PC-3 (cell line): ENCODE measurements at regions not wholly inside any gene's neighbourhood (a gene's known extent, or its start where the extent isn't known, plus 50 kb on each side); places are given as distances from the start of the nearest gene placed in this dataset.
"Not testable (repeated sequence)": the region's sequence is repeated elsewhere in the genome, so short reads cannot be mapped to it uniquely, and the experiment has no call there.

Experiments
- ATAC-seq: fragments of 200-7000 bp; cut with Tn5 transposase; 2 replicates; pipeline ENCODE4 v1.9.1; 2020; ENCODE audit warnings: mild to moderate bottlenecking, moderate library complexity
- BruUV-seq: library from RNA; stranded (reverse); fragments of 400-500 nt; replicated peaks from 2 replicates; lab custom pipeline; 2021; lab: Mats Ljungman, UMichigan
- CTCF ChIA-PET: fragments of 300-600 bp; sonication (Branson Sonifier 250); formaldehyde crosslinking; loops from one replicate; lab custom pipeline; 2022; ENCODE audit warnings: antibody characterized with exemption; lab: Charles Lee
- POLR2A ChIA-PET: fragments of 300-600 bp; sonication (Branson Sonifier 250); formaldehyde crosslinking; loops from one replicate; lab custom pipeline; 2022; ENCODE audit warnings: antibody characterized with exemption; ENCODE audit not compliant: unreplicated experiment; lab: Charles Lee
- DNase-seq: peaks from one replicate; pipeline ENCODE4 v3.0.0-alpha.2; 2015
- H2AFZ ChIP-seq: fragments of 300-600 bp; sonication (generic); 2 replicates; pipeline ENCODE4 v1.6.0; 2016; ENCODE audit warnings: antibody characterized with exemption, low read length
- H3F3A ChIP-seq: fragments of 300-600 bp; sonication (generic); one replicate; pipeline ENCODE4 v1.6.0; 2017; ENCODE audit warnings: antibody characterized with exemption, low read length, control low read depth, mild to moderate bottlenecking; ENCODE audit not compliant: unreplicated experiment
- H3K27ac ChIP-seq: fragments of 300-600 bp; sonication (generic); 2 replicates; pipeline ENCODE4 v1.5.1; 2016; ENCODE audit warnings: mild to moderate bottlenecking, low read length
- H3K27me3 ChIP-seq: fragments of 300-600 bp; sonication (generic); 2 replicates; pipeline ENCODE4 v1.6.1; 2016; ENCODE audit warnings: low read length, mixed read lengths
- H3K36me3 ChIP-seq: fragments of 300-600 bp; sonication (generic); 2 replicates; pipeline ENCODE4 v1.6.1; 2016; ENCODE audit warnings: low read depth, mixed run types, low read length, mixed read lengths
- H3K4me1 ChIP-seq: fragments of 300-600 bp; sonication (generic); 2 replicates; pipeline ENCODE4 v1.5.1; 2016; ENCODE audit warnings: low read length; ENCODE audit not compliant: insufficient read depth
- H3K4me2 ChIP-seq: fragments of 300-600 bp; sonication (generic); 2 replicates; pipeline ENCODE4 v1.6.0; 2016; ENCODE audit warnings: low read length
- H3K4me3 ChIP-seq: fragments of 300-600 bp; sonication (generic); 2 replicates; pipeline ENCODE4 v1.5.1; 2016; ENCODE audit warnings: mild to moderate bottlenecking, low read length, mixed read lengths
- H3K79me2 ChIP-seq: fragments of 300-600 bp; sonication (generic); 2 replicates; pipeline ENCODE4 v1.6.1; 2017; ENCODE audit warnings: low read length, mixed read lengths
- H3K9ac ChIP-seq: fragments of 300-600 bp; sonication (generic); 2 replicates; pipeline ENCODE4 v1.6.0; 2016; ENCODE audit warnings: mild to moderate bottlenecking, low read length
- H3K9me2 ChIP-seq: fragments of 300-600 bp; sonication (generic); replicated peaks from 2 replicates; pipeline ENCODE4 v1.6.1; 2016; ENCODE audit warnings: mixed run types, low read length, mixed read lengths
- H3K9me3 ChIP-seq: fragments of 300-600 bp; sonication (generic); 2 replicates; pipeline ENCODE4 v1.6.1; 2016; ENCODE audit warnings: low read length, mixed read lengths
- H4K20me1 ChIP-seq: fragments of 300-600 bp; sonication (generic); 2 replicates; pipeline ENCODE4 v1.6.1; 2016; ENCODE audit warnings: low read length, mixed read lengths
- CTCF ChIP-seq: fragments of 300-600 bp; sonication (generic); conservative IDR thresholded peaks from 2 replicates; pipeline ENCODE4 v1.5.1; 2017; ENCODE audit warnings: antibody characterized with exemption, low read depth, mild to moderate bottlenecking, low read length
- EZH2 ChIP-seq: fragments of 300-600 bp; sonication (generic); IDR thresholded peaks from one replicate; pipeline ENCODE4 v1.6.1; 2017; ENCODE audit warnings: antibody characterized with exemption, mild to moderate bottlenecking, low read length; ENCODE audit not compliant: unreplicated experiment
- EZH2phosphoT487 ChIP-seq: fragments of 300-600 bp; sonication (generic); IDR thresholded peaks from 2 replicates; pipeline ENCODE4 v1.6.1; 2018; ENCODE audit warnings: mild to moderate bottlenecking, antibody characterized with exemption, low read length, borderline replicate concordance
- intact Hi-C: fragments of 100-400 bp; cut with micrococcal nuclease; formaldehyde crosslinking; loops from 2 replicates; pipeline ENCODE4 v1.9.0; 2023

DNA sequence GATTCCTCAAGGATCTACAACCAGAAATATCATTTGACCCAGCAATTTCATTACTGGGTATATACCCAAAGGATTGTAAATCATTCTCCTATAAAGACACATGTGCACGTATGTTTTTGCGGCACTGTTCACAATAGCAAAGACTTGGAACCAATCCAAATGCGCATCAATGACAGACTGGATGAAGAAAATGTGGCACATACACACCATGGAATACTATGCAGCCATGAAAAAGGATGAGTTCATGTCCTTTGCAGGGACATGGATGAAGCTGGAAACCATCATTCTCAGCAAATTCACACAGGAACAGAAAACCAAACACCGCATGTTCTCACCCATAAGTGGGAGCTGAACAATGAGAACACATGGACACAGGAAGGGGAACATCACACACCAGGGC, 119.5 kb upstream of the SHOX start:
- H3K79me2 ChIP-seq, CTCF ChIA-PET, H3F3A ChIP-seq, H3K27ac ChIP-seq, H3K9ac ChIP-seq, H3K27me3 ChIP-seq, H3K4me2 ChIP-seq, H3K4me3 ChIP-seq, H2AFZ ChIP-seq, H4K20me1 ChIP-seq, POLR2A ChIA-PET, H3K4me1 ChIP-seq, BruUV-seq, intact Hi-C loops, H3K9me2 ChIP-seq, ATAC-seq, H3K36me3 ChIP-seq, DNase-seq, H3K9me3 ChIP-seq: not testable (repeated sequence)

DNA sequence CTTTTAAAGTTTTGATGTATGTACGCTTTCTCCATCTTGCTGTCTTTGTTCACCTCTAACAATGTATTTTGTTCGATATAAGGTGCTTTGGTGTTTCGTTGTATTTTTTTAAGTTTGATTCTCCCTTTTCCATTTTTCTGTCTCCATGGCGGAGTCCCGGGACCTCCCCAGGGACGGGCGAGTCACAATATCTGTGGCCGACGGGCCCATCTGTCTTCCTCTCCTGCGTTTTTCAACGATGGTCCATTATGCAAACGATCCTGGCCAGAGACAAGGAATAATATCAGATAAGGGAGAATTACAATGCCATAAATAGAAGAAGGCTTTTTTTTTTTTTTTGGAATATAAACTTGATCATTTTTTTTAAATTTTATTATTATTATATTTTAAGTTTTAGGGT, 112.3 kb upstream of the SHOX start:
- Histone ChIP-seq H4K20me1 (no peaks in the 10 kb centered on the region), H3K4me3 (no peak overlapping the region), H3K27me3 (peaks cover 18% of the 10 kb centered on the region; the same call in 1 of the 2 replicates), H3K27ac (no peak overlapping the region), H3K9ac (no peak overlapping the region), H3K9me2 (no peaks in the 10 kb centered on the region), H3K4me1 (no peaks in the 10 kb centered on the region), H2AFZ (no peak overlapping the region), H3K79me2 (no peaks in the 10 kb centered on the region), H3K9me3 (no peaks in the 10 kb centered on the region), H3F3A (no peaks in the 10 kb centered on the region), H3K4me2 (no peak overlapping the region), H3K36me3 (no peaks in the 10 kb centered on the region)
- no peak for TF ChIP-seq CTCF
- ChIA-PET CTCF (no interaction called here), POLR2A (no interaction called here)
- no peak for ATAC-seq
- DNase-seq: no peak
- intact Hi-C loops: no loop called here
- no TSS peak for BruUV-seq

DNA sequence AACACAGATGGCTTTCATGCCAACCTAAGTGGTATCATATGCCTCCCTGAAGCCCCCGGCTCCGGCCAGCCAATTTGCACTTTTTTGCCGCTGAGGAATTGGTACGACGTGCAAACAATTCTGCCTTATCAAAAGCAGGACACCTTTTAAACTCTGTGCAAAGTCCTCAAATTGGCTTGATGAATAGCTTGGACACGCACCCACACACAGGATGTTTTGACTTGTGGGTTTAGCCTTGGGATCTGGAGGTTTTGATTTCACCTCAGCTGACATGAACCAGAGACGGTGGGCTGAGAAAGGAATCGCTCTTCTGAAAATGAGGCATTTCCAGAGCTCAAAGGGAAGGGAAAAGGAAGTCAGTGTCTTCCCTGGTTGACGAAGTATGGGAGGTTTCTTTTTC, 110.8 kb upstream of the SHOX start:
- Histone ChIP-seq H3K36me3 (no peaks in the 10 kb centered on the region), H3K79me2 (no peaks in the 10 kb centered on the region), H4K20me1 (no peaks in the 10 kb centered on the region), H3K9me2 (no peaks in the 10 kb centered on the region), H2AFZ (no peak overlapping the region), H3K27ac (no peak overlapping the region), H3K4me2 (no peak overlapping the region), H3K27me3 (peaks cover 18% of the 10 kb centered on the region; the same call in 1 of the 2 replicates), H3K4me1 (no peaks in the 10 kb centered on the region), H3K9me3 (no peaks in the 10 kb centered on the region), H3K9ac (no peak overlapping the region), H3F3A (no peaks in the 10 kb centered on the region), H3K4me3 (no peak overlapping the region)
- no TSS peak for BruUV-seq
- no peak for TF ChIP-seq EZH2phosphoT487
- no peak for TF ChIP-seq EZH2
- no peak for TF ChIP-seq CTCF
- intact Hi-C loops: no loop called here
- no peak for ATAC-seq
- POLR2A ChIA-PET: no interaction called here
- DNase-seq: no peak
- CTCF ChIA-PET: no interaction called here
